IMR-90 (cell line): ENCODE measurements at regions not wholly inside any gene's neighbourhood (a gene's known extent, or its start where the extent isn't known, plus 50 kb on each side); places are given as distances from the start of the nearest gene placed in this dataset.

Experiments
- ATAC-seq: fragments of 200-7000 bp; cut with Tn5 transposase; 2 replicates; pipeline ENCODE4 v1.9.1; 2020; ENCODE audit warnings: low read depth, mild to moderate bottlenecking, moderate library complexity
- BruUV-seq: library from RNA; stranded (reverse); fragments of 400-500 nt; replicated peaks from 2 replicates; lab custom pipeline; 2021; lab: Mats Ljungman, UMichigan
- CTCF ChIA-PET: fragments of 300-600 bp; formaldehyde crosslinking; extraction: SDS; loops from one replicate; lab custom pipeline; 2021; ENCODE audit warnings: antibody characterized with exemption; lab: Yijun Ruan, JAX
- POLR2A ChIA-PET: fragments of 300-600 bp; sonication (Branson Sonifier 250); formaldehyde crosslinking; loops from one replicate; lab custom pipeline; 2022; ENCODE audit warnings: antibody characterized with exemption; ENCODE audit not compliant: unreplicated experiment; lab: Charles Lee
- DNase-seq: peaks from one replicate; pipeline ENCODE4 v3.0.0; 2013
- H2AFZ ChIP-seq: replicated peaks from 2 replicates; pipeline ENCODE3; 2013; ENCODE audit warnings: low read length, mild to moderate bottlenecking; ENCODE audit not compliant: poor library complexity
- H2AK5ac ChIP-seq: 2 replicates; pipeline ENCODE4 v1.6.1; 2013; ENCODE audit warnings: low read depth, low read length, inconsistent platforms
- H2AK9ac ChIP-seq: replicated peaks from 2 replicates; pipeline ENCODE3; 2013; ENCODE audit warnings: mild to moderate bottlenecking, low read depth, low read length, moderate library complexity; ENCODE audit not compliant: poor library complexity
- H2BK120ac ChIP-seq: 2 replicates; pipeline ENCODE4 v1.6.1; 2013; ENCODE audit warnings: low read depth, low read length, inconsistent platforms
- H2BK15ac ChIP-seq: 3 replicates; pipeline ENCODE4 v1.6.1; 2013; ENCODE audit warnings: low read depth, low read length, inconsistent platforms
- H2BK20ac ChIP-seq: 2 replicates; pipeline ENCODE4 v1.6.1; 2013; ENCODE audit warnings: low read depth, mild to moderate bottlenecking, inconsistent platforms, low read length, moderate library complexity
- H2BK5ac ChIP-seq: 2 replicates; pipeline ENCODE4 v1.6.1; 2013; ENCODE audit warnings: mild to moderate bottlenecking, low read depth, low read length, inconsistent platforms; ENCODE audit not compliant: poor library complexity, severe bottlenecking
- H3K14ac ChIP-seq: replicated peaks from 2 replicates; pipeline ENCODE4 v1.6.1; 2013; ENCODE audit warnings: low read depth, low read length, inconsistent platforms
- H3K18ac ChIP-seq: 2 replicates; pipeline ENCODE4 v1.6.1; 2013; ENCODE audit warnings: low read depth, low read length, control low read depth
- H3K23ac ChIP-seq: 2 replicates; pipeline ENCODE4 v1.6.1; 2013; ENCODE audit warnings: low read depth, low read length, inconsistent platforms
- H3K27ac ChIP-seq: 2 replicates; pipeline ENCODE4 v1.5.1; 2013; ENCODE audit warnings: mild to moderate bottlenecking, control low read depth, low read length; ENCODE audit not compliant: insufficient read depth
- H3K27me3 ChIP-seq: 2 replicates; pipeline ENCODE4 v1.6.1; 2013; ENCODE audit warnings: low read length; ENCODE audit not compliant: control insufficient read depth, insufficient read depth
- H3K36me3 ChIP-seq: 2 replicates; pipeline ENCODE4 v1.6.1; 2013; ENCODE audit warnings: low read length, mixed read lengths; ENCODE audit not compliant: control insufficient read depth, insufficient read depth
- H3K4ac ChIP-seq: 2 replicates; pipeline ENCODE4 v1.6.1; 2013; ENCODE audit warnings: low read depth, low read length, inconsistent platforms
- H3K4me1 ChIP-seq: 2 replicates; pipeline ENCODE4 v1.6.1; 2013; ENCODE audit warnings: low read length, mixed read lengths; ENCODE audit not compliant: control insufficient read depth, insufficient read depth
- H3K4me2 ChIP-seq: 2 replicates; pipeline ENCODE4 v1.6.1; 2013; ENCODE audit warnings: low read depth, mild to moderate bottlenecking, control low read depth, low read length, moderate library complexity
- H3K4me3 ChIP-seq: 2 replicates; pipeline ENCODE4 v1.5.1; 2013; ENCODE audit warnings: low read depth, mild to moderate bottlenecking, control low read depth, low read length, moderate library complexity; ENCODE audit not compliant: insufficient read depth
- H3K56ac ChIP-seq: 2 replicates; pipeline ENCODE4 v1.6.1; 2013; ENCODE audit warnings: low read length, inconsistent platforms; ENCODE audit not compliant: insufficient read depth; ENCODE audit errors: extremely low read depth
- H3K79me1 ChIP-seq, 2 experiments: 2 replicates each; pipeline ENCODE4 v1.6.1; 2013; ENCODE audit warnings: low read length in 2 of 2, inconsistent platforms in 1 of 2, low read depth in 1 of 2
- H3K9ac ChIP-seq: 2 replicates; pipeline ENCODE4 v1.6.1; 2013; ENCODE audit warnings: low read depth, low read length, control low read depth
- H3K9me1 ChIP-seq: 2 replicates; pipeline ENCODE4 v1.6.1; 2013; ENCODE audit warnings: low read length, inconsistent platforms; ENCODE audit not compliant: insufficient read depth
- H3K9me3 ChIP-seq: 2 replicates; pipeline ENCODE4 v1.6.1; 2013; ENCODE audit warnings: low read length; ENCODE audit not compliant: control insufficient read depth, insufficient read depth
- H4K20me1 ChIP-seq: 2 replicates; pipeline ENCODE4 v1.6.1; 2013; ENCODE audit warnings: low read length, inconsistent platforms; ENCODE audit not compliant: insufficient read depth
- H4K5ac ChIP-seq: 2 replicates; pipeline ENCODE4 v1.6.1; 2013; ENCODE audit warnings: mild to moderate bottlenecking, low read depth, low read length, control low read depth
- H4K8ac ChIP-seq, 2 experiments: 2 replicates each; pipeline ENCODE4 v1.6.1; 2013; ENCODE audit warnings: low read depth in 2 of 2, low read length in 2 of 2, control low read depth in 1 of 2, inconsistent platforms in 1 of 2
- H4K91ac ChIP-seq: 2 replicates; pipeline ENCODE4 v1.6.1; 2013; ENCODE audit warnings: low read depth, low read length, inconsistent platforms; ENCODE audit not compliant: insufficient read depth
- CEBPB ChIP-seq: IDR thresholded peaks from 2 replicates; pipeline ENCODE4 v1.6.1; 2012; ENCODE audit warnings: low read depth, low read length, improper control_type of control experiment
- CHD1 ChIP-seq: IDR thresholded peaks from 2 replicates; pipeline ENCODE4 v1.6.1; 2012; ENCODE audit warnings: low read depth, low read length, improper control_type of control experiment
- ELK1 ChIP-seq: fragments of 150-350 bp; IDR thresholded peaks from 2 replicates; pipeline ENCODE4 v1.6.1; 2016; ENCODE audit warnings: low read depth, mild to moderate bottlenecking, low read length, moderate library complexity, borderline replicate concordance
- MAFK ChIP-seq: IDR thresholded peaks from 2 replicates; pipeline ENCODE4 v1.6.1; 2012; ENCODE audit warnings: low read depth, low read length, improper control_type of control experiment
- MAZ ChIP-seq: IDR thresholded peaks from 2 replicates; pipeline ENCODE4 v1.6.1; 2012; ENCODE audit warnings: low read depth, mild to moderate bottlenecking, low read length, improper control_type of control experiment, moderate library complexity, borderline replicate concordance
- NFE2L2 ChIP-seq: fragments of 150-350 bp; IDR thresholded peaks from 2 replicates; pipeline ENCODE4 v1.6.1; 2016; ENCODE audit warnings: low read depth, mild to moderate bottlenecking, low read length
- POLR2A ChIP-seq: IDR thresholded peaks from 2 replicates; pipeline ENCODE4 v1.6.1; 2012; ENCODE audit warnings: mild to moderate bottlenecking, low read depth, low read length
- RAD21 ChIP-seq: IDR thresholded peaks from 2 replicates; pipeline ENCODE4 v1.6.1; 2012; ENCODE audit warnings: low read length, improper control_type of control experiment
- RFX5 ChIP-seq: IDR thresholded peaks from 2 replicates; pipeline ENCODE4 v1.8.0; 2012; ENCODE audit warnings: low read depth, mild to moderate bottlenecking, low read length, moderate library complexity
- SMC3 ChIP-seq: fragments of 150-350 bp; IDR thresholded peaks from 2 replicates; pipeline ENCODE4 v1.6.1; 2016; ENCODE audit warnings: low read depth, mild to moderate bottlenecking, antibody characterized with exemption, low read length, moderate library complexity
- WGBS, 2 experiments: methylation state at CpG; one replicate each; pipeline versions ENCODE4 v1.1.5 to v1.1.7; 2013; ENCODE audit warnings: missing lambda C conversion rate in 2 of 2; ENCODE audit not compliant: insufficient read length in 1 of 2; ENCODE audit errors: extremely low coverage in 2 of 2; 5-methylcytosine and 5-hydroxymethylcytosine counted together
- dilution Hi-C: fragments of 300-500 bp; cut with HindIII; formaldehyde crosslinking; loops from one replicate; pipeline ENCODE4 v1.14.3; 2018; ENCODE audit warnings: low sequenced_read_pairs; ENCODE audit not compliant: unreplicated experiment
- in situ Hi-C: fragments of 300-500 bp; cut with MboI; formaldehyde crosslinking; loops from 3 replicates; pipeline ENCODE4 v1.14.3; 2019; ENCODE audit warnings: low sequenced_read_pairs, inconsistent platforms, mixed read lengths
- intact Hi-C: fragments of 100-400 bp; cut with micrococcal nuclease; formaldehyde crosslinking; loops from 2 replicates; pipeline ENCODE4 v1.10.0; 2022
- TF ChIP-seq, protein P1 (sequence below): fragments of 150-350 bp; IDR thresholded peaks from 2 replicates; pipeline ENCODE4 v1.6.1; 2017; ENCODE audit warnings: mild to moderate bottlenecking, antibody characterized with exemption, low read length, low read depth
- TF ChIP-seq, protein P2 (sequence below): conservative IDR thresholded peaks from 2 replicates; pipeline ENCODE4 v1.5.1; 2012; ENCODE audit warnings: mild to moderate bottlenecking, low read depth, low read length, improper control_type of control experiment

GRCh38 chr10:62454687-62455397, 80.7 kb downstream of the ZNF365 start (continued):
- TF ChIP-seq POLR2A, result no peak

GRCh38 chr10:62456611-62457101, 82.5 kb downstream of the ZNF365 start:
- no peak overlapping the region for H3K18ac ChIP-seq
- ChIA-PET POLR2A (no interaction called here), CTCF (no interaction called here)
- no peak overlapping the region for H3K56ac ChIP-seq
- no peak overlapping the region for H4K91ac ChIP-seq
- no peaks in the 10 kb centered on the region for H3K27me3 ChIP-seq
- peaks cover 6% of the 10 kb centered on the region for H3K4me1 ChIP-seq
- no peaks in the 10 kb centered on the region for H3K9me3 ChIP-seq
- 0 out of 2 replicates have a peak overlapping the region, but pooled peaks have one; percentile 4 for H2AK5ac ChIP-seq
- no peaks in the 10 kb centered on the region for H4K20me1 ChIP-seq
- DNase-seq, result peak; percentile 6
- H2BK15ac ChIP-seq, result no peak overlapping the region
- peak overlapping the region; percentile 35; the same call in 1 of the 2 replicates for H2BK120ac ChIP-seq
- no peak overlapping the region for H3K4me2 ChIP-seq
- H2AFZ ChIP-seq, result no peak overlapping the region
- intact Hi-C loops, result no loop called here
- H3K9ac ChIP-seq, result no peak overlapping the region
- no peak overlapping the region for H3K27ac ChIP-seq
- peaks cover 3% of the 10 kb centered on the region; the same call in 1 of the 2 replicates for H3K9me1 ChIP-seq
- no peak overlapping the region for H2BK5ac ChIP-seq
- no peaks in the 10 kb centered on the region for H3K36me3 ChIP-seq
- no peak for ATAC-seq
- H2BK20ac ChIP-seq, result no peak overlapping the region; the same call in 1 of the 2 replicates
- no peak overlapping the region; a peak in 1 of 4 replicates for H4K8ac ChIP-seq
- no peak overlapping the region for H2AK9ac ChIP-seq
- in situ Hi-C loops, result no loop called here
- BruUV-seq, result no TSS peak
- no CpG with 5 or more reads among the region's 5 CpGs for WGBS, 2 experiments
- peak overlapping the region; percentile 69; the same call in 1 of the 2 replicates for H3K14ac ChIP-seq
- H3K4ac ChIP-seq, result 0 out of 2 replicates have a peak overlapping the region, but pooled peaks have one; percentile 29
- H3K79me1 ChIP-seq, result no peaks in the 10 kb centered on the region
- H4K5ac ChIP-seq, result no peak overlapping the region
- peak overlapping the region; percentile 40; the same call in 1 of the 2 replicates for H3K23ac ChIP-seq
- no peak overlapping the region for H3K4me3 ChIP-seq
- dilution Hi-C loops, result no loop called here
- TF ChIP-seq, protein P1, sequence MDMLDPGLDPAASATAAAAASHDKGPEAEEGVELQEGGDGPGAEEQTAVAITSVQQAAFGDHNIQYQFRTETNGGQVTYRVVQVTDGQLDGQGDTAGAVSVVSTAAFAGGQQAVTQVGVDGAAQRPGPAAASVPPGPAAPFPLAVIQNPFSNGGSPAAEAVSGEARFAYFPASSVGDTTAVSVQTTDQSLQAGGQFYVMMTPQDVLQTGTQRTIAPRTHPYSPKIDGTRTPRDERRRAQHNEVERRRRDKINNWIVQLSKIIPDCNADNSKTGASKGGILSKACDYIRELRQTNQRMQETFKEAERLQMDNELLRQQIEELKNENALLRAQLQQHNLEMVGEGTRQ, result no peak
- no peak for TF ChIP-seq POLR2A
- no peak for TF ChIP-seq ELK1
- no peak for TF ChIP-seq MAZ
- no peak for TF ChIP-seq CEBPB
- TF ChIP-seq SMC3, result no peak
- no peak for TF ChIP-seq MAFK
- no peak for TF ChIP-seq RFX5
- no peak for TF ChIP-seq RAD21
- TF ChIP-seq, protein P2, sequence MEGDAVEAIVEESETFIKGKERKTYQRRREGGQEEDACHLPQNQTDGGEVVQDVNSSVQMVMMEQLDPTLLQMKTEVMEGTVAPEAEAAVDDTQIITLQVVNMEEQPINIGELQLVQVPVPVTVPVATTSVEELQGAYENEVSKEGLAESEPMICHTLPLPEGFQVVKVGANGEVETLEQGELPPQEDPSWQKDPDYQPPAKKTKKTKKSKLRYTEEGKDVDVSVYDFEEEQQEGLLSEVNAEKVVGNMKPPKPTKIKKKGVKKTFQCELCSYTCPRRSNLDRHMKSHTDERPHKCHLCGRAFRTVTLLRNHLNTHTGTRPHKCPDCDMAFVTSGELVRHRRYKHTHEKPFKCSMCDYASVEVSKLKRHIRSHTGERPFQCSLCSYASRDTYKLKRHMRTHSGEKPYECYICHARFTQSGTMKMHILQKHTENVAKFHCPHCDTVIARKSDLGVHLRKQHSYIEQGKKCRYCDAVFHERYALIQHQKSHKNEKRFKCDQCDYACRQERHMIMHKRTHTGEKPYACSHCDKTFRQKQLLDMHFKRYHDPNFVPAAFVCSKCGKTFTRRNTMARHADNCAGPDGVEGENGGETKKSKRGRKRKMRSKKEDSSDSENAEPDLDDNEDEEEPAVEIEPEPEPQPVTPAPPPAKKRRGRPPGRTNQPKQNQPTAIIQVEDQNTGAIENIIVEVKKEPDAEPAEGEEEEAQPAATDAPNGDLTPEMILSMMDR, result no peak
- no peak for TF ChIP-seq CHD1
- no peak for TF ChIP-seq NFE2L2
